ENCODE measurements at regions not wholly inside any gene's neighbourhood (a gene's known extent, or its start where the extent isn't known, plus 50 kb on each side); places are given as distances from the start of the nearest gene placed in this dataset.

DNA sequence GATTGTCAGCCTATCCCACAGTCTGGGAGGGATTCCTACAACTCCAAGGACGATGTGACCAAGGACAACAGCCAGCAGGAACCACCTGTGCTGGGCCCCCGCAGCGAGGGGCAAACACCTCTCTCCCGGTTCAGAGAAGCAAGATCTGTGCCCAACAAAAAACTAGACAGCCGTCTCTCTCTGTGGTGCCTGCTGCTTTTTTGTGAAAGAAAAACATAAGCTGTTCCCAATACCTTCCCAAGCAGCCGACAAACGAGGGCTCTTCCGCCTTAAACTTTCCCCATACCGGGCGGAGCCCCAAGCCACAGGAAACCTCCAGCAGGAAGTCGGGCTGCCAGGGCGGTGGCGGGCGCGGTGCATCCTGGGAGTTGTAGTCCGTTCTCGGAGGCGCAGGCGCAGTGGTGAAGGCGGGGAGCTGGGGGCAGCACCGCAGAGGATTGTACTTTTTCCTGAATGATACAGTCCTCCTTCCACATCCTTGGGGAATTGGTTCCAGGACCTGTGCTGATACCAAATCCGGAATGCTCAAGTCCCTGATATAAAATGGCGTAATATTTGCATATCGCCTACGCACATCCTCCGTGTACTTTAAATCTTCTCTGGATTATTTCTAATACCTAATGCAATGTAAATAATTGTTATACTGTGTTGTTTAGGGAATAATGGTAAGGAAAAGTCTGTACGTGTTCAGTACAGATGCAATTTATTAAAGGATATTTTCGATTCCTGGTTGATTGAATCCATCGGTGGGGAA, 63.1 kb upstream of the IRF2 start:
- Histone ChIP-seq H3K27me3 (replicated peaks; ENCODE audit: insufficient read depth) (no peaks in the 10 kb centered on the region), H3K9me3 (no peaks in the 10 kb centered on the region), H3K4me3 (peak overlapping the region; percentile 96), H3K4me1 (ENCODE audit: control insufficient read depth in 1 of 2, low read depth in 2 of 2) (peaks cover 12 to 32% of the 10 kb centered on the region in 2 donors), H3K36me3 (no peaks in the 10 kb centered on the region), H3K27ac (peak overlapping the region; percentile 97 to 98)
- ATAC-seq (ENCODE audit: insufficient number of reproducible peaks, low FRiP score, low read depth): peak; percentile 74
- TF ChIP-seq, protein P1, sequence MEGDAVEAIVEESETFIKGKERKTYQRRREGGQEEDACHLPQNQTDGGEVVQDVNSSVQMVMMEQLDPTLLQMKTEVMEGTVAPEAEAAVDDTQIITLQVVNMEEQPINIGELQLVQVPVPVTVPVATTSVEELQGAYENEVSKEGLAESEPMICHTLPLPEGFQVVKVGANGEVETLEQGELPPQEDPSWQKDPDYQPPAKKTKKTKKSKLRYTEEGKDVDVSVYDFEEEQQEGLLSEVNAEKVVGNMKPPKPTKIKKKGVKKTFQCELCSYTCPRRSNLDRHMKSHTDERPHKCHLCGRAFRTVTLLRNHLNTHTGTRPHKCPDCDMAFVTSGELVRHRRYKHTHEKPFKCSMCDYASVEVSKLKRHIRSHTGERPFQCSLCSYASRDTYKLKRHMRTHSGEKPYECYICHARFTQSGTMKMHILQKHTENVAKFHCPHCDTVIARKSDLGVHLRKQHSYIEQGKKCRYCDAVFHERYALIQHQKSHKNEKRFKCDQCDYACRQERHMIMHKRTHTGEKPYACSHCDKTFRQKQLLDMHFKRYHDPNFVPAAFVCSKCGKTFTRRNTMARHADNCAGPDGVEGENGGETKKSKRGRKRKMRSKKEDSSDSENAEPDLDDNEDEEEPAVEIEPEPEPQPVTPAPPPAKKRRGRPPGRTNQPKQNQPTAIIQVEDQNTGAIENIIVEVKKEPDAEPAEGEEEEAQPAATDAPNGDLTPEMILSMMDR (IDR thresholded peaks at IDR 0.05): no peak
- peak; percentile 83 for DNase-seq (ENCODE audit: low spot score)

DNA sequence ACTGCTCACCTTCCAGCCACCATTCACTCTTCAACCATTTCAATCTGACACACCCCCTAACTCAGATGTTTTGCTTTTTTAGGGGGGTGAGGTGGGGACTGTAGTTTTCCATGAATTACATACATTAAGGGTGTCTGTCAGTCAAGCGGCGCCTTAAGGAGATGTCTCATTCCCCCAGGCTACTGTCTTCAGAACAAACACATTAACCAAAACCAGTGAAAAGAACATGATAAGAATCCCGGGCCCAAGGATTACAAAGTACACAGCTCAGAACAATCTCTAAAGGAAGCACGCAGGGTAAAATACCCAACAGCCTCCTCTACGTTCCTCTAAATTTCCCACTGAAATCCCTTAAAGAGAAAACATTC, 62.5 kb upstream of the IRF2 start:
- H3K27ac ChIP-seq: peak overlapping the region; percentile 97 to 98
- peak; percentile 3 for ATAC-seq (ENCODE audit: insufficient number of reproducible peaks, low FRiP score, low read depth)
- peak overlapping the region; percentile 96 for H3K4me3 ChIP-seq
- no peaks in the 10 kb centered on the region for H3K27me3 ChIP-seq (replicated peaks; ENCODE audit: insufficient read depth)
- DNase-seq (ENCODE audit: low spot score): no peak
- peaks cover 12 to 32% of the 10 kb centered on the region in 2 donors for H3K4me1 ChIP-seq (ENCODE audit: control insufficient read depth in 1 of 2, low read depth in 2 of 2)
- TF ChIP-seq, protein P1 (IDR thresholded peaks at IDR 0.05): no peak
- no peaks in the 10 kb centered on the region for H3K9me3 ChIP-seq
- H3K36me3 ChIP-seq: no peaks in the 10 kb centered on the region

DNA sequence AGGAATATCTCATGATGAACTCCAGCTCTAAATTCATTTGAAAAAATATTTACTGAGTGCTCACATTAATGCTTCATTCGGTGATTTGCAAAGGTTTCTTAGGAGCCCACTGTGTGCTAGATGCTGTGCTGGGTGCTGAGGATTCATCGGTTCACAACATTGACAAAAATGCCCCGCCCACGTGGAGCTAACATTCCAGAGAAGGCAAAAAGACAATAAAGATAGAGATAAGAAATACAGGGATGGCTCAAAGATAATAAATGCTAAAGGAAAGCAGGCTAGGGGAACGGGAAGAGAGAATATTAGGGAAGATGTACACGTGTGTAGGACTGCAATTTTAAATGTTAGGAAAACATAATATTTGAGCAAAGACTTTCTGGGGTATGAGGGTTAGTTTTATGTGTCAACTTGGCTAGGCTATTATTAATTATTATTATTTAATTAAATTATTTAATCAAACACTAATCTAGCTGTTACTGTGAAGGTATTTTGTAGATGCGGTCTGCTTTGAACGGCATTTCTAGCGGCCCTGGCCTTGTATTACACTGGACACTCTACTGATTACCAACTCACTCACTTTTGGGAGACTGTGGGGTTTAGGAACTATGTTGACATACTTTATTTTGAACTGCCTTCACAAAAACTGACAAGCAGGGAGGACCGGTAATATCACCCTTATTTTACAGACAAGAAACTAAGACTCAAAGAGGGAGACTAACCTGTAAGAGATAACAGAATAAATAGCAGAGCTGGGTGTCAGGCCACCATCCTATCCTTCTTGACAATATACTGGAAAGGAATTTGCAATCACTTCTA, 61.9 kb upstream of the IRF2 start:
- Histone ChIP-seq H3K4me1 (ENCODE audit: control insufficient read depth in 1 of 2, low read depth in 2 of 2) (peaks cover 12 to 32% of the 10 kb centered on the region in 2 donors), H3K9me3 (no peaks in the 10 kb centered on the region), H3K27me3 (replicated peaks; ENCODE audit: insufficient read depth) (no peaks in the 10 kb centered on the region), H3K27ac (peak overlapping the region; percentile 97 to 98), H3K36me3 (no peaks in the 10 kb centered on the region), H3K4me3 (peak overlapping the region; percentile 96)
- ATAC-seq (ENCODE audit: insufficient number of reproducible peaks, low FRiP score, low read depth) (no peak), DNase-seq (ENCODE audit: low spot score) (no peak)
- TF ChIP-seq, protein P1 (IDR thresholded peaks at IDR 0.05): no peak

DNA sequence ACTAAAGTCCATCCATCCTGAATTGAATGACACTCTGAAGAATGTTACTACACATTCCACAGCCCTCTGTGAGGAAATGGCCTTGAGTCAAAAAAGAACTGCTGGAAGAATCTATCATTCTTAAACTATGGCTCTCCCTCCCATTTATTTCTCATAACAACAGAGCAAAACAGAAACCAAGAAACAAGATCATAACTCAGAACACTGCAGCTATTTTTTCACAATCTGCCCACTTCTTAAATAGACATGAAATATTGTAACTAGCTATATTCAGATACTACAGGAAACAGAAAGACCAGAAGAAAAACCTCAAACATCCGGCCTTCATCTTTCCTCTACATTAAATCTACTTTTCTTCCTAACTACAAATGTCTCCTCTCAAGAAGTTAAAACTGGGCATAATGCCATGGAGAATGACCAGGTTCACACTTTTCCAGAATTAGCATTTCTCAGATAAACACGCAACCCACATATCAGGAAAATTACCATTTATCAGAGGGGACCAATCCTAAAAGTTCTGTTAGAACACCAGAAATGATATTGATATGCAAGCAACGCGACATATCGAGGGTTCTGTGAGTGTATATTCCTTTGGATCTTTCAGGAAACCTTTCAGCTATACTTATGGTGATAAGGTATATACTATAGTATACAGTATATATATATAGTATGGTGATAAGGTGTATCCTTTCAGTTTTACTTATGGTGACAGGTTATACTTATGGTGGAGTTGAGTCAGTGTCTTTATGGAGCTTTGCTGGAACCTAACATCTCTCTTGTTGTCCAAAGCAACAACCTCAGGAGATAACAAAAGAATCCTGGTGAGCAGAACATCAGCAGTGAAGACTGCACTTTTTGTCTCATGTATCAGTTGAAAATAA, 60.4 kb upstream of the IRF2 start:
- H3K27ac ChIP-seq: peak overlapping the region; percentile 75 to 80
- H3K36me3 ChIP-seq: no peaks in the 10 kb centered on the region
- H3K27me3 ChIP-seq (replicated peaks; ENCODE audit: insufficient read depth): no peaks in the 10 kb centered on the region
- no peaks in the 10 kb centered on the region for H3K9me3 ChIP-seq
- TF ChIP-seq, protein P1 (IDR thresholded peaks at IDR 0.05): no peak
- ATAC-seq (ENCODE audit: insufficient number of reproducible peaks, low FRiP score, low read depth): peak; percentile 23
- DNase-seq (ENCODE audit: low spot score): no peak
- H3K4me1 ChIP-seq (ENCODE audit: control insufficient read depth in 1 of 2, low read depth in 2 of 2): peaks cover 12 to 32% of the 10 kb centered on the region in 2 donors
- H3K4me3 ChIP-seq: peak overlapping the region; percentile 28

All from thoracic aorta (tissue), 2 donors.